ENCODE measurements at regions not wholly inside any gene's neighbourhood (a gene's known extent, or its start where the extent isn't known, plus 50 kb on each side); places are given as distances from the start of the nearest gene placed in this dataset.
"Not testable (repeated sequence)": the region's sequence is repeated elsewhere in the genome, so short reads cannot be mapped to it uniquely, and the experiment has no call there.

- H3K9ac ChIP-seq, result no peak overlapping the region
- no peaks in the 10 kb centered on the region for H3K79me2 ChIP-seq (ENCODE audit: insufficient read depth)
- H3F3A ChIP-seq (ENCODE audit: insufficient read depth), result no peaks in the 10 kb centered on the region
- no peak overlapping the region for H3K4me3 ChIP-seq
- WGBS, 2 experiments (ENCODE audit: low coverage in 1 of 2, low lambda C conversion rate in 2 of 2, missing lambda C conversion rate in 2 of 2), result 93 to 100% methylated on average over 1 of the region's 1 CpG
- H2AFZ ChIP-seq, result no peak overlapping the region
- no peaks in the 10 kb centered on the region for H3K36me3 ChIP-seq (ENCODE audit: low read depth)
- no peak overlapping the region for H3K27ac ChIP-seq
- no peaks in the 10 kb centered on the region for H3K27me3 ChIP-seq (replicated peaks; ENCODE audit: insufficient read depth)
- TF ChIP-seq EZH2 (IDR thresholded peaks at IDR 0.05; ENCODE audit: insufficient read depth, poor library complexity, severe bottlenecking), result no peak
- TF ChIP-seq EZH2phosphoT487 (IDR thresholded peaks at IDR 0.05; ENCODE audit: insufficient read depth, low read depth), result no peak
- no peaks in the 10 kb centered on the region for H4K20me1 ChIP-seq (ENCODE audit: insufficient read depth)
- DNase-seq, result peak; percentile 6
- H3K9me3 ChIP-seq (ENCODE audit: low read depth), result no peaks in the 10 kb centered on the region
- H3K4me2 ChIP-seq (ENCODE audit: unreplicated experiment), result no peak overlapping the region
- H3K4me1 ChIP-seq (ENCODE audit: insufficient read depth), result no peaks in the 10 kb centered on the region
- in situ Hi-C loops (cut with MboI), result no loop called here
- H3K9me2 ChIP-seq (ENCODE audit: insufficient read depth), result no peaks in the 10 kb centered on the region
Observed at GRCh38 chr7:46089281-46089680, 168.2 kb upstream of the IGFBP3 start.

- DNase-seq; H3K4me2 ChIP-seq (ENCODE audit: unreplicated experiment); H3K27me3 ChIP-seq (replicated peaks; ENCODE audit: insufficient read depth); H3K79me2 ChIP-seq (ENCODE audit: insufficient read depth); H3K9me2 ChIP-seq (ENCODE audit: insufficient read depth); H3K27ac ChIP-seq; H3K9me3 ChIP-seq (ENCODE audit: low read depth); H3K36me3 ChIP-seq (ENCODE audit: low read depth); H2AFZ ChIP-seq; H3K4me1 ChIP-seq (ENCODE audit: insufficient read depth); H4K20me1 ChIP-seq (ENCODE audit: insufficient read depth); H3K9ac ChIP-seq; in situ Hi-C loops (cut with MboI); H3F3A ChIP-seq (ENCODE audit: insufficient read depth); H3K4me3 ChIP-seq: not testable (repeated sequence)
- 92 to 98% methylated on average over 2 of the region's 2 CpGs for WGBS, 2 experiments (ENCODE audit: low coverage in 1 of 2, low lambda C conversion rate in 2 of 2, missing lambda C conversion rate in 2 of 2)
Observed at GRCh38 chr7:46088486-46088885, 167.4 kb upstream of the IGFBP3 start.

- H3K4me3 ChIP-seq, result no peak overlapping the region
- no peaks in the 10 kb centered on the region for H3K9me3 ChIP-seq (ENCODE audit: low read depth)
- no peaks in the 10 kb centered on the region for H3K36me3 ChIP-seq (ENCODE audit: low read depth)
- no peaks in the 10 kb centered on the region for H3K9me2 ChIP-seq (ENCODE audit: insufficient read depth)
- peaks cover 7% of the 10 kb centered on the region; the same call in 1 of the 2 replicates for H3F3A ChIP-seq (ENCODE audit: insufficient read depth)
- H3K9ac ChIP-seq, result no peak overlapping the region
- 31 to 35% methylated on average over 4 of the region's 4 CpGs for WGBS, 2 experiments (ENCODE audit: low coverage in 1 of 2, low lambda C conversion rate in 2 of 2, missing lambda C conversion rate in 2 of 2)
- H3K27me3 ChIP-seq (replicated peaks; ENCODE audit: insufficient read depth), result no peaks in the 10 kb centered on the region
- TF ChIP-seq EZH2 (IDR thresholded peaks at IDR 0.05; ENCODE audit: insufficient read depth, poor library complexity, severe bottlenecking) (no peak), EZH2phosphoT487 (IDR thresholded peaks at IDR 0.05; ENCODE audit: insufficient read depth, low read depth) (no peak)
- peak overlapping the region; percentile 25 for H3K4me2 ChIP-seq (ENCODE audit: unreplicated experiment)
- in situ Hi-C loops (cut with MboI), result no loop called here
- no peak overlapping the region for H3K27ac ChIP-seq
- DNase-seq, result peak; percentile 62
- H3K79me2 ChIP-seq (ENCODE audit: insufficient read depth), result no peaks in the 10 kb centered on the region
- H3K4me1 ChIP-seq (ENCODE audit: insufficient read depth), result peaks cover 21% of the 10 kb centered on the region
- H4K20me1 ChIP-seq (ENCODE audit: insufficient read depth), result no peaks in the 10 kb centered on the region
- no peak overlapping the region for H2AFZ ChIP-seq
Observed at GRCh38 chr7:46080595-46081159, 159.6 kb upstream of the IGFBP3 start.

- H3K27me3 ChIP-seq (replicated peaks; ENCODE audit: insufficient read depth), result no peaks in the 10 kb centered on the region
- in situ Hi-C loops (cut with MboI), result no loop called here
- no peak overlapping the region for H2AFZ ChIP-seq
- H3K4me1 ChIP-seq (ENCODE audit: insufficient read depth), result peaks cover 21% of the 10 kb centered on the region
- H3K4me3 ChIP-seq, result no peak overlapping the region
- no peak overlapping the region for H3K4me2 ChIP-seq (ENCODE audit: unreplicated experiment)
- H3K36me3 ChIP-seq (ENCODE audit: low read depth), result no peaks in the 10 kb centered on the region
- no peak for DNase-seq
- H3F3A ChIP-seq (ENCODE audit: insufficient read depth), result peaks cover 7% of the 10 kb centered on the region; the same call in 1 of the 2 replicates
- no peaks in the 10 kb centered on the region for H3K79me2 ChIP-seq (ENCODE audit: insufficient read depth)
- no peaks in the 10 kb centered on the region for H3K9me3 ChIP-seq (ENCODE audit: low read depth)
- 85 to 96% methylated on average over 2 of the region's 2 CpGs for WGBS, 2 experiments (ENCODE audit: low coverage in 1 of 2, low lambda C conversion rate in 2 of 2, missing lambda C conversion rate in 2 of 2)
- TF ChIP-seq EZH2phosphoT487 (IDR thresholded peaks at IDR 0.05; ENCODE audit: insufficient read depth, low read depth) (no peak), EZH2 (IDR thresholded peaks at IDR 0.05; ENCODE audit: insufficient read depth, poor library complexity, severe bottlenecking) (no peak)
- H3K27ac ChIP-seq, result no peak overlapping the region
- H4K20me1 ChIP-seq (ENCODE audit: insufficient read depth), result no peaks in the 10 kb centered on the region
- no peak overlapping the region for H3K9ac ChIP-seq
- H3K9me2 ChIP-seq (ENCODE audit: insufficient read depth), result no peaks in the 10 kb centered on the region
Observed at GRCh38 chr7:46079421-46079820, 158.3 kb upstream of the IGFBP3 start.

- 13 to 15% methylated on average over 1 of the region's 1 CpG for whole genome bisulfite sequencing, 2 experiments (ENCODE audit: low coverage in 1 of 2, low lambda C conversion rate in 2 of 2, missing lambda C conversion rate in 2 of 2)
- H3K79me2 ChIP-seq (ENCODE audit: insufficient read depth), result no peaks in the 10 kb centered on the region
- no peaks in the 10 kb centered on the region for H3K36me3 ChIP-seq (ENCODE audit: low read depth)
- in situ Hi-C loops (cut with MboI), result no loop called here
- H3K27me3 ChIP-seq (replicated peaks; ENCODE audit: insufficient read depth), result no peaks in the 10 kb centered on the region
- H3K27ac ChIP-seq, result no peak overlapping the region
- no peaks in the 10 kb centered on the region for H3K9me3 ChIP-seq (ENCODE audit: low read depth)
- H3F3A ChIP-seq (ENCODE audit: insufficient read depth), result peaks cover 12% of the 10 kb centered on the region; the same call in 1 of the 2 replicates
- no peaks in the 10 kb centered on the region for H3K9me2 ChIP-seq (ENCODE audit: insufficient read depth)
- H3K4me1 ChIP-seq (ENCODE audit: insufficient read depth), result peaks cover 22% of the 10 kb centered on the region
- no peak for DNase-seq
- no peak overlapping the region for H2AFZ ChIP-seq
- H3K4me2 ChIP-seq (ENCODE audit: unreplicated experiment), result no peak overlapping the region
- TF ChIP-seq EZH2 (IDR thresholded peaks at IDR 0.05; ENCODE audit: insufficient read depth, poor library complexity, severe bottlenecking) (no peak), EZH2phosphoT487 (IDR thresholded peaks at IDR 0.05; ENCODE audit: insufficient read depth, low read depth) (no peak)
- no peak overlapping the region for H3K4me3 ChIP-seq
- H3K9ac ChIP-seq, result no peak overlapping the region
- H4K20me1 ChIP-seq (ENCODE audit: insufficient read depth), result no peaks in the 10 kb centered on the region
Observed at GRCh38 chr7:46076527-46076926, 155.5 kb upstream of the IGFBP3 start.

All from GM23248 (cell line).